MG63 (cell line): ENCODE measurements at regions not wholly inside any gene's neighbourhood (a gene's known extent, or its start where the extent isn't known, plus 50 kb on each side); places are given as distances from the start of the nearest gene placed in this dataset.
"Not testable (repeated sequence)": the region's sequence is repeated elsewhere in the genome, so short reads cannot be mapped to it uniquely, and the experiment has no call there.

Experiments used
- DNase-seq: peaks from one replicate; pipeline ENCODE4 v3.0.0-alpha.2; 2020
- H3K27me3 ChIP-seq: fragments of 250-450 bp; sonication (Bioruptor Pico); 2 replicates; pipeline ENCODE4 v1.5.1; 2020; ENCODE audit warnings: mild to moderate bottlenecking, moderate library complexity
- H3K36me3 ChIP-seq: fragments of 250-450 bp; sonication (Bioruptor Pico); 2 replicates; pipeline ENCODE4 v1.5.1; 2020; ENCODE audit warnings: mild to moderate bottlenecking, moderate library complexity
- H3K4me3 ChIP-seq: fragments of 250-450 bp; sonication (Bioruptor Pico); 2 replicates; pipeline ENCODE4 v1.5.1; 2020; ENCODE audit warnings: mild to moderate bottlenecking, moderate library complexity
- H3K9me3 ChIP-seq: fragments of 250-450 bp; sonication (Bioruptor Pico); 2 replicates; pipeline ENCODE4 v1.5.1; 2020; ENCODE audit warnings: mild to moderate bottlenecking, moderate library complexity

GRCh38 chr3:14267976-14268375 lies 89.4 kb downstream of the LSM3 start:
- H3K27me3 ChIP-seq = no peaks in the 10 kb centered on the region
- H3K36me3 ChIP-seq = no peaks in the 10 kb centered on the region
- DNase-seq = no peak
- no peak overlapping the region for H3K4me3 ChIP-seq
- no peaks in the 10 kb centered on the region for H3K9me3 ChIP-seq

GRCh38 chr3:14268897-14269296 lies 90.3 kb downstream of the LSM3 start:
- DNase-seq = no peak
- Histone ChIP-seq H3K27me3 (no peaks in the 10 kb centered on the region), H3K4me3 (no peak overlapping the region), H3K9me3 (no peaks in the 10 kb centered on the region), H3K36me3 (no peaks in the 10 kb centered on the region)

GRCh38 chr3:14272041-14272958 lies 93.7 kb downstream of the LSM3 start:
- H3K4me3 ChIP-seq, H3K9me3 ChIP-seq, H3K36me3 ChIP-seq, H3K27me3 ChIP-seq, DNase-seq: not testable (repeated sequence)

- H3K36me3 ChIP-seq, H3K4me3 ChIP-seq, H3K9me3 ChIP-seq, DNase-seq, H3K27me3 ChIP-seq: not testable (repeated sequence)
Measured at GRCh38 chr3:14272959-14273560, 94.4 kb downstream of the LSM3 start.

GRCh38 chr3:14273901-14274611 lies 95.4 kb downstream of the LSM3 start:
- Histone ChIP-seq H3K4me3 (no peak overlapping the region), H3K9me3 (no peaks in the 10 kb centered on the region), H3K36me3 (no peaks in the 10 kb centered on the region), H3K27me3 (no peaks in the 10 kb centered on the region)
- DNase-seq = no peak

GRCh38 chr3:14274612-14274936 lies 96.0 kb downstream of the LSM3 start:
- H3K9me3 ChIP-seq = no peaks in the 10 kb centered on the region
- H3K4me3 ChIP-seq = no peak overlapping the region
- no peaks in the 10 kb centered on the region for H3K36me3 ChIP-seq
- H3K27me3 ChIP-seq = no peaks in the 10 kb centered on the region
- no peak for DNase-seq

GRCh38 chr3:14274999-14275961 lies 96.7 kb downstream of the LSM3 start:
- Histone ChIP-seq H3K9me3 (no peaks in the 10 kb centered on the region), H3K4me3 (no peak overlapping the region), H3K36me3 (no peaks in the 10 kb centered on the region), H3K27me3 (no peaks in the 10 kb centered on the region)
- no peak for DNase-seq

GRCh38 chr3:14275962-14276909 lies 97.6 kb downstream of the LSM3 start:
- DNase-seq = no peak
- Histone ChIP-seq H3K9me3 (no peaks in the 10 kb centered on the region), H3K36me3 (no peaks in the 10 kb centered on the region), H3K27me3 (no peaks in the 10 kb centered on the region), H3K4me3 (no peak overlapping the region)

GRCh38 chr3:14277557-14277956 lies 98.9 kb downstream of the LSM3 start:
- no peaks in the 10 kb centered on the region for H3K27me3 ChIP-seq
- H3K36me3 ChIP-seq = no peaks in the 10 kb centered on the region
- no peak overlapping the region for H3K4me3 ChIP-seq
- no peak for DNase-seq
- no peaks in the 10 kb centered on the region for H3K9me3 ChIP-seq

GRCh38 chr3:14278265-14278798 lies 99.7 kb downstream of the LSM3 start:
- Histone ChIP-seq H3K4me3 (no peak overlapping the region), H3K27me3 (no peaks in the 10 kb centered on the region), H3K9me3 (no peaks in the 10 kb centered on the region), H3K36me3 (no peaks in the 10 kb centered on the region)
- no peak for DNase-seq

- Histone ChIP-seq H3K9me3 (no peaks in the 10 kb centered on the region), H3K4me3 (no peak overlapping the region), H3K27me3 (no peaks in the 10 kb centered on the region), H3K36me3 (no peaks in the 10 kb centered on the region)
- no peak for DNase-seq
Measured at GRCh38 chr3:14278799-14279625, 100.4 kb downstream of the LSM3 start.

GRCh38 chr3:14279626-14280061 lies 101.0 kb downstream of the LSM3 start:
- no peak overlapping the region for H3K4me3 ChIP-seq
- no peaks in the 10 kb centered on the region for H3K9me3 ChIP-seq
- DNase-seq = no peak
- no peaks in the 10 kb centered on the region for H3K27me3 ChIP-seq
- no peaks in the 10 kb centered on the region for H3K36me3 ChIP-seq

GRCh38 chr3:14280326-14280725 lies 101.7 kb downstream of the LSM3 start:
- no peak for DNase-seq

GRCh38 chr3:14281053-14281452 lies 102.4 kb downstream of the LSM3 start:
- Histone ChIP-seq H3K27me3 (no peaks in the 10 kb centered on the region), H3K9me3 (no peaks in the 10 kb centered on the region), H3K4me3 (no peak overlapping the region), H3K36me3 (no peaks in the 10 kb centered on the region)
- no peak for DNase-seq

More at GRCh38 chr3:14280326-14280725, 101.7 kb downstream of the LSM3 start:
- Histone ChIP-seq H3K9me3 (no peaks in the 10 kb centered on the region), H3K27me3 (no peaks in the 10 kb centered on the region), H3K36me3 (no peaks in the 10 kb centered on the region), H3K4me3 (no peak overlapping the region)
